ENCODE measurements at regions not wholly inside any gene's neighbourhood (a gene's known extent, or its start where the extent isn't known, plus 50 kb on each side); places are given as distances from the start of the nearest gene placed in this dataset.
A peak's percentile ranks its signal among the peaks of the same experiment; 100 is the strongest.

- TF ChIP-seq ZFX (IDR thresholded peaks at IDR 0.05; ENCODE audit: borderline replicate concordance) (no peak), CTCF (IDR thresholded peaks at IDR 0.05) (no peak)
- H3K27ac ChIP-seq, result no peak overlapping the region
Measured at GRCh38 chr18:64929036-64929435, 780.1 kb upstream of the LINC00305 start.

GRCh38 chr18:64919971-64920570, 771.2 kb upstream of the LINC00305 start:
- TF ChIP-seq CTCF (IDR thresholded peaks at IDR 0.05) (no peak), ZFX (IDR thresholded peaks at IDR 0.05; ENCODE audit: borderline replicate concordance) (no peak)
- no peak overlapping the region for H3K27ac ChIP-seq

GRCh38 chr18:64918851-64919250, 770.0 kb upstream of the LINC00305 start:
- TF ChIP-seq CTCF (IDR thresholded peaks at IDR 0.05), result no peak
- TF ChIP-seq ZFX (IDR thresholded peaks at IDR 0.05; ENCODE audit: borderline replicate concordance), result no peak
- H3K27ac ChIP-seq, result no peak overlapping the region

GRCh38 chr18:64893349-64893748, 744.5 kb upstream of the LINC00305 start:
- TF ChIP-seq CTCF (IDR thresholded peaks at IDR 0.05), result no peak
- TF ChIP-seq ZFX (IDR thresholded peaks at IDR 0.05; ENCODE audit: borderline replicate concordance), result no peak
- no peak overlapping the region for H3K27ac ChIP-seq

- TF ChIP-seq CTCF (IDR thresholded peaks at IDR 0.05) (no peak), ZFX (IDR thresholded peaks at IDR 0.05; ENCODE audit: borderline replicate concordance) (no peak)
- H3K27ac ChIP-seq, result no peak overlapping the region
Measured at GRCh38 chr18:64888956-64889355, 740.1 kb upstream of the LINC00305 start.

GRCh38 chr18:64886995-64887394, 738.1 kb upstream of the LINC00305 start:
- H3K27ac ChIP-seq, result no peak overlapping the region
- TF ChIP-seq CTCF (IDR thresholded peaks at IDR 0.05) (no peak), ZFX (IDR thresholded peaks at IDR 0.05; ENCODE audit: borderline replicate concordance) (no peak)

- peak overlapping the region; percentile 37 for H3K27ac ChIP-seq
Measured at GRCh38 chr18:64882896-64883295, 734.0 kb upstream of the LINC00305 start.

More at GRCh38 chr18:64882896-64883295, 734.0 kb upstream of the LINC00305 start:
- TF ChIP-seq ZFX (IDR thresholded peaks at IDR 0.05; ENCODE audit: borderline replicate concordance) (no peak), CTCF (IDR thresholded peaks at IDR 0.05) (no peak)

Data from 22Rv1 (cell line).